HepG2 (cell line): ENCODE measurements at regions not wholly inside any gene's neighbourhood (a gene's known extent, or its start where the extent isn't known, plus 50 kb on each side); places are given as distances from the start of the nearest gene placed in this dataset.

Experiments used
- ATAC-seq: fragments of 200-7000 bp; cut with Tn5 transposase; 3 replicates; pipeline ENCODE4 v1.9.1; 2020; ENCODE audit warnings: mild to moderate bottlenecking, moderate library complexity
- BruUV-seq: library from RNA; stranded (reverse); fragments of 400-500 nt; replicated peaks from 2 replicates; lab custom pipeline; 2021; lab: Mats Ljungman, UMichigan
- CTCF ChIA-PET: fragments of 300-600 bp; formaldehyde crosslinking; extraction: SDS; loops from one replicate; lab custom pipeline; 2021; ENCODE audit warnings: low total read pairs, inconsistent platforms, low intra/inter-chr PET ratio; lab: Yijun Ruan, JAX
- POLR2A ChIA-PET: fragments of 350-600 bp; sonication (Branson Sonifier 250); formaldehyde crosslinking; loops from one replicate; lab custom pipeline; 2020; ENCODE audit warnings: antibody characterized with exemption, inconsistent platforms; lab: Yijun Ruan, JAX
- DNase-seq: peaks from one replicate; pipeline ENCODE4 v3.0.0-alpha.2; 2015; ENCODE audit warnings: low spot score
- FAIRE-seq: peaks from 3 replicates; lab custom pipeline; 2011; peaks lifted over from hg19 to GRCh38; lab: Jason Lieb, UNC
- H2AFZ ChIP-seq: one replicate; pipeline ENCODE4 v1.6.1; 2011; ENCODE audit warnings: low read length, inconsistent platforms
- H3K27ac ChIP-seq: fragments of 300-600 bp; 3 replicates; pipeline ENCODE4 v1.8.0; 2011; ENCODE audit warnings: mixed run types, mild to moderate bottlenecking, mixed read lengths, low read length, inconsistent platforms; ENCODE audit not compliant: insufficient read depth; ENCODE audit errors: extremely low read length
- H3K27me3 ChIP-seq, 2 experiments: fragments of 200-600 bp in 1 of 2; 2 replicates in 1 of 2; 3 replicates in 1 of 2; pipeline versions ENCODE4 v1.6.0 to v1.8.0; 2011; ENCODE audit warnings: low read length in 2 of 2, mild to moderate bottlenecking in 2 of 2, moderate library complexity in 2 of 2, inconsistent platforms in 1 of 2; ENCODE audit not compliant: insufficient read depth in 2 of 2, control insufficient read depth in 1 of 2
- H3K36me3 ChIP-seq, 2 experiments: fragments of 200-600 bp in 1 of 2; replicated peaks in 1 of 2; 2 replicates in 1 of 2; 3 replicates in 1 of 2; pipeline versions ENCODE4 v1.5.1 to v1.8.0; 2011; ENCODE audit warnings: low read length in 2 of 2, inconsistent platforms in 1 of 2; ENCODE audit not compliant: insufficient read depth in 2 of 2, control insufficient read depth in 1 of 2
- H3K4me1 ChIP-seq: 2 replicates; pipeline ENCODE4 v1.5.1; 2012; ENCODE audit warnings: low read length, inconsistent platforms; ENCODE audit not compliant: insufficient read depth
- H3K4me2 ChIP-seq: 2 replicates; pipeline ENCODE4 v1.6.0; 2011; ENCODE audit warnings: low read depth, low read length, inconsistent platforms
- H3K4me3 ChIP-seq, 3 experiments: fragments of 200-600 bp in 1 of 3; sonication (generic), shearing (Covaris generic) in 1 of 3; replicated peaks in 1 of 3; 2 replicates each; pipeline ENCODE4 v1.5.1; 2011 to 2016; ENCODE audit warnings: low read length in 3 of 3, inconsistent platforms in 2 of 3, low read depth in 2 of 3, mild to moderate bottlenecking in 2 of 3, control low read depth in 1 of 3, mixed read lengths in 1 of 3; ENCODE audit not compliant: insufficient read depth in 1 of 3
- H3K79me2 ChIP-seq: one replicate; pipeline ENCODE4 v1.6.1; 2011; ENCODE audit warnings: low read length, inconsistent platforms; ENCODE audit not compliant: insufficient read depth
- H3K9ac ChIP-seq: 2 replicates; pipeline ENCODE4 v1.6.0; 2011; ENCODE audit warnings: mild to moderate bottlenecking, low read depth, low read length, inconsistent platforms; ENCODE audit not compliant: insufficient read depth
- H3K9me3 ChIP-seq: 2 replicates; pipeline ENCODE4 v1.5.1; 2012; ENCODE audit warnings: mild to moderate bottlenecking, low read length
- H4K20me1 ChIP-seq: 2 replicates; pipeline ENCODE4 v1.6.0; 2011; ENCODE audit warnings: inconsistent platforms, mild to moderate bottlenecking, low read length, moderate library complexity; ENCODE audit not compliant: insufficient read depth
- ETS1 ChIP-seq: sonication (generic); formaldehyde crosslinking; IDR thresholded peaks from 2 replicates; pipeline ENCODE4 v1.4.0; 2020; ENCODE audit warnings: missing genetic modification reagents
- GLMP ChIP-seq: sonication (generic); formaldehyde crosslinking; IDR thresholded peaks from 2 replicates; pipeline ENCODE4 v1.9.0; 2021; ENCODE audit warnings: missing genetic modification reagents, mild to moderate bottlenecking, borderline replicate concordance
- IKZF1 ChIP-seq: fragments of 450-650 bp; IDR thresholded peaks from 2 replicates; pipeline ENCODE4 v1.7.1; 2016
- LCORL ChIP-seq, 2 experiments: fragments of 450-650 bp in 1 of 2; sonication (generic) in 1 of 2; formaldehyde crosslinking in 1 of 2; IDR thresholded peaks; 2 replicates each; pipeline versions ENCODE4 v1.5.0 to v1.6.1; 2017 to 2020; ENCODE audit warnings: antibody characterized with exemption in 1 of 2, missing genetic modification reagents in 1 of 2
- LRRFIP1 ChIP-seq: sonication (generic); formaldehyde crosslinking; conservative IDR thresholded peaks from 2 replicates; pipeline ENCODE4 v1.4.0; 2020; ENCODE audit warnings: missing genetic modification reagents
- MYPOP ChIP-seq: sonication (generic); formaldehyde crosslinking; IDR thresholded peaks from 2 replicates; pipeline ENCODE4 v1.8.1; 2023; ENCODE audit warnings: mild to moderate bottlenecking, moderate library complexity, missing genetic modification reagents
- NFKB2 ChIP-seq: sonication (generic); formaldehyde crosslinking; IDR thresholded peaks from 2 replicates; pipeline ENCODE4 v1.4.0; 2020; ENCODE audit warnings: missing genetic modification reagents, borderline replicate concordance
- NFYC ChIP-seq: IDR thresholded peaks from 2 replicates; pipeline ENCODE4 v1.6.1; 2016; ENCODE audit warnings: missing genetic modification reagents, missing compliant biosample characterization
- PCBP2 ChIP-seq: fragments of 200-400 bp; formaldehyde crosslinking; optimal IDR thresholded peaks from 2 replicates; pipeline ENCODE3; 2018; ENCODE audit warnings: low read length, low read depth; ENCODE audit not compliant: poor library complexity, severe bottlenecking
- PHF5A ChIP-seq: IDR thresholded peaks from one replicate; pipeline ENCODE4 v1.6.1; 2018; ENCODE audit warnings: low read depth, missing genetic modification reagents; ENCODE audit not compliant: unreplicated experiment
- REXO4 ChIP-seq: sonication (generic); formaldehyde crosslinking; IDR thresholded peaks from 2 replicates; pipeline ENCODE4 v1.8.0; 2022; ENCODE audit warnings: missing genetic modification reagents, mild to moderate bottlenecking, borderline replicate concordance
- SMAD1 ChIP-seq: sonication (generic); formaldehyde crosslinking; IDR thresholded peaks from 2 replicates; pipeline ENCODE4 v1.4.0; 2020; ENCODE audit warnings: missing genetic modification reagents, low read depth, mild to moderate bottlenecking, borderline replicate concordance
- SNAPC2 ChIP-seq: sonication (generic); formaldehyde crosslinking; IDR thresholded peaks from 2 replicates; pipeline ENCODE4 v1.8.1; 2022; ENCODE audit warnings: mild to moderate bottlenecking, missing genetic modification reagents
- ZNF383 ChIP-seq: sonication (generic); formaldehyde crosslinking; IDR thresholded peaks from 2 replicates; pipeline ENCODE4 v1.4.0; 2020; ENCODE audit warnings: missing genetic modification reagents, mild to moderate bottlenecking, borderline replicate concordance
- WGBS: methylation state at CpG from one replicate; pipeline ENCODE4 v1.1.6; 2017; ENCODE audit warnings: low lambda C conversion rate; 5-methylcytosine and 5-hydroxymethylcytosine counted together
- in situ Hi-C: cut with HindIII; loops from 2 replicates; pipeline ENCODE4 v1.10.0; 2017; ENCODE audit warnings: low pct_unique_long_range_greater_than_20kb; ENCODE audit not compliant: extremely low pct_ligation_motif_present
- intact Hi-C: fragments of 100-400 bp; cut with micrococcal nuclease; formaldehyde crosslinking; loops from one replicate; pipeline ENCODE4 v1.10.0; 2022; ENCODE audit not compliant: unreplicated experiment

- no peak overlapping the region for H3K4me2 ChIP-seq
- no peak for TF ChIP-seq SMAD1 (CRISPR knock-in tag)
- TF ChIP-seq MYPOP (CRISPR knock-in tag), result no peak
- TF ChIP-seq PCBP2, result no peak
- no peak for TF ChIP-seq PHF5A (CRISPR knock-in tag)
- no peak for TF ChIP-seq REXO4 (CRISPR knock-in tag)
- TF ChIP-seq SNAPC2 (CRISPR knock-in tag), result no peak
- no peak for TF ChIP-seq NFKB2 (CRISPR knock-in tag)
- TF ChIP-seq GLMP, result no peak
- TF ChIP-seq ETS1 (CRISPR knock-in tag), result no peak
- TF ChIP-seq ZNF383 (CRISPR knock-in tag), result no peak
- TF ChIP-seq NFYC (CRISPR knock-in tag), result no peak
- no peak for TF ChIP-seq IKZF1
- no peak for TF ChIP-seq LCORL (IDR thresholded peaks at IDR 0.05)
- TF ChIP-seq LCORL (CRISPR knock-in tag; IDR thresholded peaks at IDR 0.05), result no peak
- TF ChIP-seq LRRFIP1, result no peak
- TF ChIP-seq, all 625 proteins: peak for 0
- ChIA-PET CTCF (no interaction called here), POLR2A (no interaction called here)
- BruUV-seq, result no TSS peak
- intact Hi-C loops, result no loop called here
- ATAC-seq (no peak), DNase-seq (no peak), FAIRE-seq (no peak)
- Histone ChIP-seq H3K27me3 (peaks cover 0 to 5% of the 10 kb centered on the region in 2 experiments; a peak in 2 of 5 replicates), H2AFZ (no peak overlapping the region), H3K9ac (no peak overlapping the region), H3K4me3 (no peak overlapping the region), H3K4me1 (no peaks in the 10 kb centered on the region), H3K36me3 (no peaks in the 10 kb centered on the region), H3K27ac (no peak overlapping the region), H3K9me3 (no peaks in the 10 kb centered on the region), H4K20me1 (no peaks in the 10 kb centered on the region), H3K79me2 (no peaks in the 10 kb centered on the region)
- in situ Hi-C loops, result no loop called here
- 0% methylated on average over 2 of the region's 2 CpGs for WGBS
Measured at GRCh38 chr3:55245351-55245750, 241.8 kb downstream of the WNT5A start.
